Mammary epithelial cell (primary cell): ENCODE measurements at regions not wholly inside any gene's neighbourhood (a gene's known extent, or its start where the extent isn't known, plus 50 kb on each side); places are given as distances from the start of the nearest gene placed in this dataset.

Experiments
- EZH2 ChIP-seq: IDR thresholded peaks from 2 replicates; pipeline ENCODE4 v1.6.1; 2012; ENCODE audit warnings: low read length, inconsistent platforms, borderline replicate concordance
- TF ChIP-seq, protein P1 (sequence below), 2 donors: IDR thresholded peaks in 1 of 2; conservative IDR thresholded peaks in 1 of 2; 2 replicates each; pipeline ENCODE4 v1.5.1; 2011 to 2012; ENCODE audit warnings: inconsistent platforms in 2 of 2, low read length in 2 of 2, mild to moderate bottlenecking in 2 of 2, control low read depth in 1 of 2, low read depth in 1 of 2; ENCODE audit not compliant: insufficient read depth in 1 of 2; ENCODE audit errors: extremely low read depth in 1 of 2

DNA sequence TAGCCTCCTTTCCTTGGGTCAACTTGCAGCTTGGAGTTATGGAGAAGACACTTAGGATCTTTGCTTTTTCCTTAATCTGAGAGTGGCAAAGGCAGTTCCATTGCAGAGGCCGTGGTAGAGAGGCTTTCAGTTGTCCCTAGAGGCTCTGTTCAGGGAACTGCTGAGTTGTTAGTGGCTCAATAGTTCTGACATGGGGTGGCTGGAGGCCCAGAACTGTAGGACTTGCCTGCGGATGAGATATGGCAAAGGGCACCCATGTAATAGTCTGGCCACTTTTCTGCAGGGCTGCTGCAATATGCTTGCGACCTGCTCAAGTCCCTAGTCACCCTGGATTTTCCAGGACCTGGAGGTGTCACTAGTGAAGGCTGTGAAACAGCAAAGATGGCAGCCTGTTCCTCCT lies 99.9 kb downstream of the CLDN1 start:
- TF ChIP-seq, protein P1, sequence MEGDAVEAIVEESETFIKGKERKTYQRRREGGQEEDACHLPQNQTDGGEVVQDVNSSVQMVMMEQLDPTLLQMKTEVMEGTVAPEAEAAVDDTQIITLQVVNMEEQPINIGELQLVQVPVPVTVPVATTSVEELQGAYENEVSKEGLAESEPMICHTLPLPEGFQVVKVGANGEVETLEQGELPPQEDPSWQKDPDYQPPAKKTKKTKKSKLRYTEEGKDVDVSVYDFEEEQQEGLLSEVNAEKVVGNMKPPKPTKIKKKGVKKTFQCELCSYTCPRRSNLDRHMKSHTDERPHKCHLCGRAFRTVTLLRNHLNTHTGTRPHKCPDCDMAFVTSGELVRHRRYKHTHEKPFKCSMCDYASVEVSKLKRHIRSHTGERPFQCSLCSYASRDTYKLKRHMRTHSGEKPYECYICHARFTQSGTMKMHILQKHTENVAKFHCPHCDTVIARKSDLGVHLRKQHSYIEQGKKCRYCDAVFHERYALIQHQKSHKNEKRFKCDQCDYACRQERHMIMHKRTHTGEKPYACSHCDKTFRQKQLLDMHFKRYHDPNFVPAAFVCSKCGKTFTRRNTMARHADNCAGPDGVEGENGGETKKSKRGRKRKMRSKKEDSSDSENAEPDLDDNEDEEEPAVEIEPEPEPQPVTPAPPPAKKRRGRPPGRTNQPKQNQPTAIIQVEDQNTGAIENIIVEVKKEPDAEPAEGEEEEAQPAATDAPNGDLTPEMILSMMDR (conservative IDR thresholded peaks at IDR 0.05 in 1 of 2, IDR thresholded peaks at IDR 0.05 in 1 of 2; ENCODE audit: extremely low read depth in 1 of 2, insufficient read depth in 1 of 2, low read depth in 1 of 2, low read length in 2 of 2): no peak
- no peak for TF ChIP-seq EZH2
